ENCODE measurements at regions not wholly inside any gene's neighbourhood (a gene's known extent, or its start where the extent isn't known, plus 50 kb on each side); places are given as distances from the start of the nearest gene placed in this dataset.
"Not testable (repeated sequence)": the region's sequence is repeated elsewhere in the genome, so short reads cannot be mapped to it uniquely, and the experiment has no call there.

- not testable (repeated sequence) for TF ChIP-seq POLR2AphosphoS5 (IDR thresholded peaks at IDR 0.05; ENCODE audit: control insufficient read depth, insufficient read depth, low read depth, low read length); FOXJ2 (tag; IDR thresholded peaks at IDR 0.05); EZH2 (IDR thresholded peaks at IDR 0.05; ENCODE audit: borderline replicate concordance, low read depth, low read length)
These were observed 126.3 kb downstream of the POSTN start for GRCh38 chr13:37472266-37472665.
